Progenitor cell of endocrine pancreas (in vitro differentiated cells): ENCODE measurements at regions not wholly inside any gene's neighbourhood (a gene's known extent, or its start where the extent isn't known, plus 50 kb on each side); places are given as distances from the start of the nearest gene placed in this dataset.
A peak's percentile ranks its signal among the peaks of the same experiment; 100 is the strongest.

ENCODE experiments used
- DNase-seq: peaks from one replicate; pipeline ENCODE4 v3.0.0; 2021; ENCODE audit warnings: low spot score; ENCODE audit not compliant: unreplicated experiment
- H3K27ac Mint-ChIP-seq: 2 replicates; pipeline ENCODE4 v1.8.0; 2021; ENCODE audit warnings: mild to moderate bottlenecking, moderate library complexity, mixed read lengths
- H3K27me3 Mint-ChIP-seq: 2 replicates; pipeline ENCODE4 v1.8.0; 2021; ENCODE audit warnings: mixed read lengths
- H3K36me3 Mint-ChIP-seq: 2 replicates; pipeline ENCODE4 v1.8.0; 2022; ENCODE audit warnings: mixed read lengths; ENCODE audit not compliant: insufficient read depth
- H3K4me1 Mint-ChIP-seq: 2 replicates; pipeline ENCODE4 v1.8.0; 2021; ENCODE audit warnings: low read depth, mixed read lengths
- H3K4me3 Mint-ChIP-seq: 2 replicates; pipeline ENCODE4 v1.8.0; 2021; ENCODE audit warnings: low read depth, mild to moderate bottlenecking, moderate library complexity, mixed read lengths
- H3K9me3 Mint-ChIP-seq: 2 replicates; pipeline ENCODE4 v1.8.0; 2021; ENCODE audit warnings: low read depth, mixed read lengths
- CTCF ChIP-seq: fragments of 200-600 bp; sonication (generic); IDR thresholded peaks from one replicate; pipeline ENCODE4 v1.5.0; 2021; ENCODE audit warnings: antibody characterized with exemption, mild to moderate bottlenecking; ENCODE audit not compliant: unreplicated experiment

GRCh38 chr6:137353842-137354397 lies 134.7 kb upstream of the IFNGR1 start:
- no peak for DNase-seq
- Mint-ChIP-seq H3K4me3 (no peak overlapping the region), H3K27ac (peak overlapping the region; percentile 15), H3K9me3 (no peaks in the 10 kb centered on the region), H3K4me1 (peaks cover 29% of the 10 kb centered on the region), H3K27me3 (no peaks in the 10 kb centered on the region), H3K36me3 (no peaks in the 10 kb centered on the region)
- TF ChIP-seq CTCF: no peak

- H3K4me3 Mint-ChIP-seq: no peak overlapping the region
- H3K27me3 Mint-ChIP-seq: no peaks in the 10 kb centered on the region
- no peaks in the 10 kb centered on the region for H3K9me3 Mint-ChIP-seq
- H3K4me1 Mint-ChIP-seq: peaks cover 29% of the 10 kb centered on the region
- no peak for TF ChIP-seq CTCF
- H3K27ac Mint-ChIP-seq: no peak overlapping the region
- no peaks in the 10 kb centered on the region for H3K36me3 Mint-ChIP-seq
- DNase-seq: no peak
Observed at GRCh38 chr6:137353346-137353745, 134.2 kb upstream of the IFNGR1 start.

- Mint-ChIP-seq H3K4me3 (no peak overlapping the region), H3K9me3 (no peaks in the 10 kb centered on the region)
- no peak for TF ChIP-seq CTCF
Observed at GRCh38 chr6:137352859-137353258, 133.7 kb upstream of the IFNGR1 start.

GRCh38 chr6:137351890-137352289 lies 132.7 kb upstream of the IFNGR1 start:
- Mint-ChIP-seq H3K4me1 (peaks cover 21% of the 10 kb centered on the region), H3K4me3 (no peak overlapping the region), H3K27ac (no peak overlapping the region), H3K36me3 (no peaks in the 10 kb centered on the region), H3K9me3 (no peaks in the 10 kb centered on the region), H3K27me3 (no peaks in the 10 kb centered on the region)
- no peak for TF ChIP-seq CTCF
- DNase-seq: no peak

More at GRCh38 chr6:137352859-137353258, 133.7 kb upstream of the IFNGR1 start:
- H3K27me3 Mint-ChIP-seq: no peaks in the 10 kb centered on the region
- H3K36me3 Mint-ChIP-seq: no peaks in the 10 kb centered on the region
- peaks cover 24% of the 10 kb centered on the region for H3K4me1 Mint-ChIP-seq
- H3K27ac Mint-ChIP-seq: no peak overlapping the region
- DNase-seq: no peak

GRCh38 chr6:137350857-137351256 lies 131.7 kb upstream of the IFNGR1 start:
- TF ChIP-seq CTCF: no peak
- Mint-ChIP-seq H3K27ac (no peak overlapping the region), H3K36me3 (no peaks in the 10 kb centered on the region), H3K4me3 (no peak overlapping the region), H3K4me1 (peaks cover 21% of the 10 kb centered on the region), H3K27me3 (peaks cover under 1% of the 10 kb centered on the region), H3K9me3 (no peaks in the 10 kb centered on the region)
- DNase-seq: no peak
